ENCODE measurements at regions not wholly inside any gene's neighbourhood (a gene's known extent, or its start where the extent isn't known, plus 50 kb on each side); places are given as distances from the start of the nearest gene placed in this dataset.
A peak's percentile ranks its signal among the peaks of the same experiment; 100 is the strongest.

GRCh38 chr9:108331596-108331995 is 524.2 kb downstream of the ACTL7B start:
- H3K27ac ChIP-seq, result no peak overlapping the region
- H3K4me1 ChIP-seq, result no peaks in the 10 kb centered on the region
- intact Hi-C loops (cut with DNase I), result loop anchor here (10.0 kb wide), 1 partner anchor 867 kb away; no protein-coding TSS in a partner anchor
- no peaks in the 10 kb centered on the region for H3K27me3 ChIP-seq
- H3K4me3 ChIP-seq, result no peak overlapping the region
- DNase-seq (ENCODE audit: extremely low spot score in 2 of 2), result no peak
- H3K9me3 ChIP-seq, result no peaks in the 10 kb centered on the region
- H3K36me3 ChIP-seq, result no peaks in the 10 kb centered on the region
- TF ChIP-seq POLR2AphosphoS5 (IDR thresholded peaks at IDR 0.05; ENCODE audit: insufficient read depth in 1 of 2, low read depth in 1 of 2) (peak in 1 of 2 donors; percentile 24), CTCF (IDR thresholded peaks at IDR 0.05) (no peak), POLR2A (IDR thresholded peaks at IDR 0.05) (no peak)

GRCh38 chr9:108325406-108325805 is 530.4 kb downstream of the ACTL7B start:
- no peaks in the 10 kb centered on the region for H3K9me3 ChIP-seq
- intact Hi-C loops (cut with DNase I), result no loop called here
- no peaks in the 10 kb centered on the region for H3K4me1 ChIP-seq
- no peak overlapping the region for H3K4me3 ChIP-seq
- H3K27ac ChIP-seq, result no peak overlapping the region
- no peaks in the 10 kb centered on the region for H3K36me3 ChIP-seq
- H3K27me3 ChIP-seq, result no peaks in the 10 kb centered on the region
- no peak for TF ChIP-seq CTCF (IDR thresholded peaks at IDR 0.05)
- TF ChIP-seq POLR2A (IDR thresholded peaks at IDR 0.05), result no peak
- TF ChIP-seq POLR2AphosphoS5 (IDR thresholded peaks at IDR 0.05; ENCODE audit: insufficient read depth in 1 of 2, low read depth in 1 of 2), result no peak
- DNase-seq (ENCODE audit: extremely low spot score in 2 of 2), result no peak

GRCh38 chr9:108323615-108324014 is 532.2 kb downstream of the ACTL7B start:
- no peaks in the 10 kb centered on the region for H3K9me3 ChIP-seq
- H3K4me3 ChIP-seq, result no peak overlapping the region
- H3K36me3 ChIP-seq, result no peaks in the 10 kb centered on the region
- H3K27ac ChIP-seq, result no peak overlapping the region
- no peaks in the 10 kb centered on the region for H3K27me3 ChIP-seq
- TF ChIP-seq POLR2AphosphoS5 (IDR thresholded peaks at IDR 0.05; ENCODE audit: insufficient read depth in 1 of 2, low read depth in 1 of 2) (peak in 1 of 2 donors; percentile 44), CTCF (IDR thresholded peaks at IDR 0.05) (no peak)
- no peak for DNase-seq (ENCODE audit: extremely low spot score in 2 of 2)
- H3K4me1 ChIP-seq, result no peaks in the 10 kb centered on the region
- intact Hi-C loops (cut with DNase I), result no loop called here

GRCh38 chr9:108322326-108323098 is 533.3 kb downstream of the ACTL7B start:
- H3K27ac ChIP-seq, result no peak overlapping the region
- no peaks in the 10 kb centered on the region for H3K36me3 ChIP-seq
- H3K4me3 ChIP-seq, result no peak overlapping the region
- TF ChIP-seq POLR2AphosphoS5 (IDR thresholded peaks at IDR 0.05; ENCODE audit: insufficient read depth in 1 of 2, low read depth in 1 of 2) (no peak), POLR2A (IDR thresholded peaks at IDR 0.05) (no peak)
- no peaks in the 10 kb centered on the region for H3K9me3 ChIP-seq
- H3K27me3 ChIP-seq, result no peaks in the 10 kb centered on the region
- no peak for DNase-seq (ENCODE audit: extremely low spot score in 2 of 2)
- intact Hi-C loops (cut with DNase I), result no loop called here
- no peaks in the 10 kb centered on the region for H3K4me1 ChIP-seq

- intact Hi-C loops (cut with DNase I), result no loop called here
- Histone ChIP-seq H3K4me1 (peaks cover 7% of the 10 kb centered on the region), H3K27ac (no peak overlapping the region), H3K9me3 (no peaks in the 10 kb centered on the region), H3K4me3 (no peak overlapping the region), H3K27me3 (no peaks in the 10 kb centered on the region), H3K36me3 (no peaks in the 10 kb centered on the region)
- DNase-seq (ENCODE audit: extremely low spot score in 2 of 2), result no peak
- TF ChIP-seq POLR2AphosphoS5 (IDR thresholded peaks at IDR 0.05; ENCODE audit: insufficient read depth in 1 of 2, low read depth in 1 of 2), result no peak
- no peak for TF ChIP-seq POLR2A (IDR thresholded peaks at IDR 0.05)
- TF ChIP-seq CTCF (IDR thresholded peaks at IDR 0.05), result no peak
Observed at GRCh38 chr9:108316630-108317029, 539.2 kb downstream of the ACTL7B start.

All from vagina (tissue), 2 donors.